Heart left ventricle (tissue), 16 donors: ENCODE measurements at regions not wholly inside any gene's neighbourhood (a gene's known extent, or its start where the extent isn't known, plus 50 kb on each side); places are given as distances from the start of the nearest gene placed in this dataset.
A peak's percentile ranks its signal among the peaks of the same experiment; 100 is the strongest.

Experiments used
- ATAC-seq, 4 donors: fragments of 200-7000 bp; cut with Tn5 transposase; one replicate each; pipeline ENCODE4 v1.9.1; 2020 to 2022; ENCODE audit warnings: moderate library complexity in 4 of 4, mild to moderate bottlenecking in 3 of 4, moderate number of reproducible peaks in 1 of 4
- DNase-seq, 5 donors: peaks; one replicate each; pipeline ENCODE4 v3.0.0-alpha.2; 2020
- H3K27ac ChIP-seq, 12 donors: fragments of 200-600 bp; sonication (generic) in 4 of 12; one replicate each; pipeline versions ENCODE4 v1.5.0 to v1.8.0; 2016 to 2022; ENCODE audit warnings: mild to moderate bottlenecking in 2 of 12
- H3K27me3 ChIP-seq, 9 donors: fragments of 200-600 bp; sonication (generic) in 2 of 9; one replicate each; pipeline versions ENCODE4 v1.5.1 to v1.8.0; 2016 to 2022; ENCODE audit warnings: mild to moderate bottlenecking in 3 of 9
- H3K36me3 ChIP-seq, 9 donors: fragments of 200-600 bp; sonication (generic) in 2 of 9; one replicate each; pipeline versions ENCODE4 v1.5.0 to v1.8.0; 2018 to 2022; ENCODE audit warnings: mild to moderate bottlenecking in 2 of 9
- H3K4me1 ChIP-seq, 12 donors: fragments of 200-600 bp; sonication (generic) in 4 of 12; one replicate each; pipeline versions ENCODE4 v1.5.0 to v1.8.0; 2016 to 2022; ENCODE audit warnings: mild to moderate bottlenecking in 3 of 12
- H3K4me3 ChIP-seq, 12 donors: fragments of 200-600 bp; sonication (generic) in 4 of 12; one replicate each; pipeline versions ENCODE4 v1.5.0 to v1.8.0; 2017 to 2022; ENCODE audit warnings: mild to moderate bottlenecking in 9 of 12, moderate library complexity in 4 of 12
- H3K9me3 ChIP-seq, 12 donors: fragments of 200-600 bp; sonication (generic) in 4 of 12; one replicate each; pipeline versions ENCODE4 v1.5.0 to v1.8.0; 2016 to 2022; ENCODE audit warnings: mild to moderate bottlenecking in 1 of 12
- POLR2A ChIP-seq, 2 donors: fragments of 450-650 bp; IDR thresholded peaks; one replicate each; pipeline ENCODE4 v1.6.1; 2017; ENCODE audit warnings: antibody characterized with exemption in 2 of 2, mild to moderate bottlenecking in 2 of 2, moderate library complexity in 2 of 2
- WGBS, 4 donors: extraction: QIAGEN DNeasy Blood & Tissue Kit in 2 of 4; methylation state at CpG; one replicate each; pipeline versions ENCODE4 v1.1.5 to v1.1.7; 2013 to 2018; 5-methylcytosine and 5-hydroxymethylcytosine counted together
- intact Hi-C, 10 donors: fragments of 100-400 bp; cut with DNase I; formaldehyde crosslinking; loops; one replicate each; pipeline versions ENCODE4 v1.11.1 to v1.14.2; 2022
- TF ChIP-seq, protein P1 (sequence below), 12 donors: fragments of 200-600 bp; sonication (generic) in 4 of 12; IDR thresholded peaks; one replicate each; pipeline versions ENCODE4 v1.5.0 to v1.8.0; 2018 to 2022; ENCODE audit warnings: antibody characterized with exemption in 12 of 12, mild to moderate bottlenecking in 5 of 12
- donor health status: ischemic (EF 13 %, LVEDD 7.1; RV severe dilation, severe dysfunction).
- donor health status: healthy with polysubstance abuse.
- donor health status: DM: no; HTN: yes; CAD: no.
- donor health status: DM: no; HTN: no; CAD: no.
- donor health status: ischemic (EF 25% LVEDD 6.9; RV normal size, moderate dysfunction).
- donor health status: ischemic (EF 25% LVEDD 5.7; RV mildly dilated, moderate dysfunction).
- donor health status: healthy.
- donor health status: DM: yes; HTN: yes; CAD: no.
- donor health status: ischemic (EF 35%, LVEDD 5.7; RV mildly dilated, moderate dysfunction).
- donor health status: nonischemic (EF 11% LVEDD 7.7; RV severe dilation, severe dysfunction).
- donor health status: DM: yes; HTN: yes; CAD: no.
- donor health status: PGD.
- donor health status: ischemic (EF 29% LVEDD 5.4; RV normal size, mild dysfunction).
- donor health status: nonischemic (EF 23%, LVEDD 6.1; RV moderate dilation, normal function).

DNA sequence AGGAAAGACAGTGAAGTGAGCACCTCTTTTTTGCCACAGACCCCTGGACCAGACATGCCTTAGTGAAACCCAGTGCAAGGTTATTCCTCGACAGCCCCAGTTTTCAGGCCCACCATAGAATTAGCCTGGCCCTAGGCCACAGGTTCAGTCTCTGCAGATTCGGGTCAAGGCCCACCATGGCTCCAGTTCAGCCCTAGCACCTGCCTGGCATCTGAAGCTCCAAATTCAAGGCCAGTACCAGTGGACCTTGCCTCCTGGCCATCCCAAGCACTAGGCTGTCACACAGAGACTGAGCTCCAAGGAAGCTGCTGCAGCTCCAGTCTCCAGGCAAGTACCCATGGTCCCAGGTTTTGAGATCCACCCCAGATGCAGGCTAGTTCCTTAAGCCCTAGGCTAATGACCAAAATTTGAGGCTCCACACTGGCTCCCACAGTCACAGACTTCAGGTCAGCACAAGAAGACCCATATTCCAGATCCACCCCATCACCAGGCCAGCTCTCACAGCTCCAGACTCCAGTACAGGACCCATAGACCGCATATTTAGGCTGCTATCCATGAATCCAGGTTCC lies 877.5 kb upstream of the ADGRB3 start:
- TF ChIP-seq, protein P1, sequence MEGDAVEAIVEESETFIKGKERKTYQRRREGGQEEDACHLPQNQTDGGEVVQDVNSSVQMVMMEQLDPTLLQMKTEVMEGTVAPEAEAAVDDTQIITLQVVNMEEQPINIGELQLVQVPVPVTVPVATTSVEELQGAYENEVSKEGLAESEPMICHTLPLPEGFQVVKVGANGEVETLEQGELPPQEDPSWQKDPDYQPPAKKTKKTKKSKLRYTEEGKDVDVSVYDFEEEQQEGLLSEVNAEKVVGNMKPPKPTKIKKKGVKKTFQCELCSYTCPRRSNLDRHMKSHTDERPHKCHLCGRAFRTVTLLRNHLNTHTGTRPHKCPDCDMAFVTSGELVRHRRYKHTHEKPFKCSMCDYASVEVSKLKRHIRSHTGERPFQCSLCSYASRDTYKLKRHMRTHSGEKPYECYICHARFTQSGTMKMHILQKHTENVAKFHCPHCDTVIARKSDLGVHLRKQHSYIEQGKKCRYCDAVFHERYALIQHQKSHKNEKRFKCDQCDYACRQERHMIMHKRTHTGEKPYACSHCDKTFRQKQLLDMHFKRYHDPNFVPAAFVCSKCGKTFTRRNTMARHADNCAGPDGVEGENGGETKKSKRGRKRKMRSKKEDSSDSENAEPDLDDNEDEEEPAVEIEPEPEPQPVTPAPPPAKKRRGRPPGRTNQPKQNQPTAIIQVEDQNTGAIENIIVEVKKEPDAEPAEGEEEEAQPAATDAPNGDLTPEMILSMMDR (IDR thresholded peaks at IDR 0.05) = no peak
- no peak for TF ChIP-seq POLR2A (IDR thresholded peaks at IDR 0.05)
- Histone ChIP-seq H3K4me3 (no peak overlapping the region), H3K27ac (no peak overlapping the region), H3K9me3 (peaks cover 0 to 24% (median 0%) of the 10 kb centered on the region in 12 donors), H3K27me3 (no peaks in the 10 kb centered on the region), H3K4me1 (no peaks in the 10 kb centered on the region), H3K36me3 (no peaks in the 10 kb centered on the region)
- WGBS, 4 donors = 53 to 65% (median 61%) methylated on average over 2 to 3 of the region's 3 CpGs
- peak in 2 of 5 donors; percentile 10 to 14 for DNase-seq
- intact Hi-C loops = no loop called here
- no peak for ATAC-seq

DNA sequence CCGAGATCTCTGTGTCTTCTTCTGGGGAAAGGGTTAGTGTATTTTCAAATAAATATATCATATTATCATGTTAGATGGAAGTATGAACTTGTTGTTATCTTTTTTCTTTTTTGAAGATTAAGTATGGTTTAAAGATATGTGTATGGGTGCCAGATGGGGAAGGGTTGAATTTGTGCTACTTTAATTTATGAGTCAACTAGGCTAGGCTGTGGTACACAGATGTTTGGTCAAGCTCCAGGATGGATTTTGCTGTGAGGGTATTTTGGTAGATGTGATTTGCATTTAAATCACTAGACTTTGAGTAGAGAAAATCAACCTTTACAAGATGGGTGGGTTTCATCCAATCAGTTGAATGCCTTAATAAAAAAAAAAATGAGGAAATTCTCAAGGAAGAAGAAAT lies 886.6 kb upstream of the ADGRB3 start:
- TF ChIP-seq POLR2A (IDR thresholded peaks at IDR 0.05) = no peak
- TF ChIP-seq, protein P1 (IDR thresholded peaks at IDR 0.05) = no peak
- ATAC-seq = no peak
- 82 to 92% (median 90%) methylated on average over 1 of the region's 1 CpG for WGBS, 4 donors
- no peaks in the 10 kb centered on the region for H3K36me3 ChIP-seq
- no peak overlapping the region for H3K4me3 ChIP-seq
- intact Hi-C loops = no loop called here
- H3K9me3 ChIP-seq = peaks cover 0 to 3% (median 0%) of the 10 kb centered on the region in 12 donors
- H3K27ac ChIP-seq = no peak overlapping the region
- no peaks in the 10 kb centered on the region for H3K4me1 ChIP-seq
- DNase-seq = no peak
- H3K27me3 ChIP-seq = no peaks in the 10 kb centered on the region

DNA sequence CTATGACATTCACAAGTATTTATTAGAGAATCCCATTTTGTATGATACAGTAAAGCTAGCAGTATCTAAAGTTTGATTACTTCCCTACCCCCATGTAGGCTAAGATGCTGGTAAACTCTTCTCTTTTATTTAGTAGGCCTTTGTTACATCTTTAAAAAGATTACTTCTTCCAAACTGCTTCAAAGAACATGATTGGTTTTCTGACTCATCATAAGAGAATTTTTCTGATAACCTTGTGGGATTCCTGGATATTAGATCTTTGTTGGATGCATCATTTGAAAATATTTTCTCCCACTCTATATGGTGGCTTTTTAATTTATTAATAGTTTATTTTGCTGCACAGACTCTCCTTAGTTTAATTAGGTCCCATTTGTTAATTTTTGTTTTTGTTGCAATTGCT lies 898.3 kb upstream of the ADGRB3 start:
- intact Hi-C loops = no loop called here
- no peaks in the 10 kb centered on the region for H3K36me3 ChIP-seq
- no peaks in the 10 kb centered on the region for H3K4me1 ChIP-seq
- no peak overlapping the region for H3K27ac ChIP-seq
- peaks cover 0 to 16% (median 0%) of the 10 kb centered on the region in 12 donors for H3K9me3 ChIP-seq
- TF ChIP-seq, protein P1 (IDR thresholded peaks at IDR 0.05) = no peak
- no peak for TF ChIP-seq POLR2A (IDR thresholded peaks at IDR 0.05)
- DNase-seq (no peak), ATAC-seq (no peak)
- H3K4me3 ChIP-seq = no peak overlapping the region
- H3K27me3 ChIP-seq = no peaks in the 10 kb centered on the region

DNA sequence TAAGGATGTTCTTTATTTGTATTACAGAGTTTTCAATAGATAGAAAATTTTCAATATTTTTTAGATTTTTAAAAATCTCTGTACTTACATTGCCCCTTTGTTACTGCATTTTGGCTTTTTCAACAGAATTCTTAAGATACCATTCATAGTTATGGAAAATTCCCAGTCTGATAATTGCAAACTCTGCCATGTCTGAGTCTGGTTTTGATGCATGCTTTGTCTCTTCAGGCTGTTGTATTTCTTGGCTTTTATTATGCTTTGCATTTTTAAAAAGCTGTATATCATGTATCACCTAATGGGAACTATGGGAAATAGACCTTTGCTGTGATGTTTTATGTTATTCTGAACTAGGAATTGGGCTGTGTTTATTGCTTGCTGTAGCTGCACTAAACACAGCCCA lies 898.9 kb upstream of the ADGRB3 start:
- ATAC-seq (no peak), DNase-seq (no peak)
- Histone ChIP-seq H3K27ac (no peak overlapping the region), H3K27me3 (no peaks in the 10 kb centered on the region), H3K4me3 (no peak overlapping the region), H3K36me3 (no peaks in the 10 kb centered on the region), H3K9me3 (peaks cover 0 to 16% (median under 1%) of the 10 kb centered on the region in 12 donors), H3K4me1 (no peaks in the 10 kb centered on the region)
- intact Hi-C loops = no loop called here
- no peak for TF ChIP-seq POLR2A (IDR thresholded peaks at IDR 0.05)
- TF ChIP-seq, protein P1 (IDR thresholded peaks at IDR 0.05) = no peak
